AG04449 (cell line): ENCODE measurements at regions not wholly inside any gene's neighbourhood (a gene's known extent, or its start where the extent isn't known, plus 50 kb on each side); places are given as distances from the start of the nearest gene placed in this dataset.

Experiments used
- CTCF ChIA-PET: fragments of 350-600 bp; formaldehyde crosslinking; extraction: SDS; loops from one replicate; lab custom pipeline; 2021; ENCODE audit warnings: antibody characterized with exemption; lab: Yijun Ruan, JAX
- POLR2A ChIA-PET: fragments of 400-600, 350-600 bp; formaldehyde crosslinking; extraction: SDS; loops from one replicate; lab custom pipeline; 2020; ENCODE audit warnings: antibody characterized with exemption, inconsistent platforms; lab: Yijun Ruan, JAX
- DNase-seq: peaks from one replicate; pipeline ENCODE4 v3.0.0-alpha.2; 2010; ENCODE audit warnings: low read depth, low spot score
- H3K4me3 ChIP-seq: 2 replicates; pipeline ENCODE4 v1.5.1; 2011; ENCODE audit warnings: low read depth, mild to moderate bottlenecking, control low read depth, low read length
- CTCF ChIP-seq: IDR thresholded peaks from one replicate; pipeline ENCODE4 v1.5.1; 2011; ENCODE audit warnings: mild to moderate bottlenecking, moderate library complexity, low read length, control low read depth, inconsistent platforms; ENCODE audit not compliant: insufficient read depth; ENCODE audit errors: missing control alignments

DNA sequence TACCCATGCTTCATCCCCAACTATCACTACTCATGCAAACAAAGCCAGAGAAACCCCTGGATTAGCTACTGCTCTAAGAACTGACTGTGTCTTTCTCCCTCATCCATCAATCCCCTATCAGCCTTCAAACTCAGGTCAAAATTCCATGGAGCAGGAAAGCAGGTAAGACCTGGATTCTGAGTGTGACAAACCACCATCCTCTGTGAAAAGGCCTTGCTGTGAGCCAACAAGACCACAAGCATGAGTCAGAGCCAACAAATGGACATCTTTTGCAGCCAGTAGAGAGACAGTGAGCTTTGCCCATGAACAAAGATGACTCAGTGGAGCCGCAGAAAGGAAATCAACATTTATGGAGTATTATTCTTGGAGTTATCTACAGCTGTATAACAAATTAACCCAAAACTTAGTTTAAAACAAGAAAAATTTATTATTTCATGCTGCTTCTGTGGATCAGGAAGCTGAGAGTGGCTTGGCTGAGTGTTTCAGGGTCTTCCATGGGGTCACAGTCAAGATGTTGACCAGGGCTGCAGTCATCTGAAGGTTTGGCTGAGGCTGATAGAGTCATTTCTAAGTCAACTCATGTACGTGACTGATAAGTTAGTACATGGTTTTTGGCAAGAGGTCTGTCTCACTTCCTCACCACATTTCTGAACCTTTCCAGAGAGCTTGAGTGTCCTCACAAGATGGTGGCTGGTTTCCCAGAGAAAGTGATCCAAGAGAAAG, 61.1 kb downstream of the PITPNM2 start:
- DNase-seq = peak; percentile 87
- TF ChIP-seq CTCF = no peak
- H3K4me3 ChIP-seq = no peak overlapping the region
- POLR2A ChIA-PET = interaction anchor here (0.6 to 1.4 kb wide), 5 partner anchors 25 to 1107 kb away, joined by 3 to 8 read pairs (median 3); partner anchors contain the start of genes MPHOSPH9 and MTRFR
- CTCF ChIA-PET = interaction anchor here (0.9 to 1.5 kb wide), 3 partner anchors 15 to 48 kb away, joined by 3 to 4 read pairs (median 3); no protein-coding TSS in a partner anchor

DNA sequence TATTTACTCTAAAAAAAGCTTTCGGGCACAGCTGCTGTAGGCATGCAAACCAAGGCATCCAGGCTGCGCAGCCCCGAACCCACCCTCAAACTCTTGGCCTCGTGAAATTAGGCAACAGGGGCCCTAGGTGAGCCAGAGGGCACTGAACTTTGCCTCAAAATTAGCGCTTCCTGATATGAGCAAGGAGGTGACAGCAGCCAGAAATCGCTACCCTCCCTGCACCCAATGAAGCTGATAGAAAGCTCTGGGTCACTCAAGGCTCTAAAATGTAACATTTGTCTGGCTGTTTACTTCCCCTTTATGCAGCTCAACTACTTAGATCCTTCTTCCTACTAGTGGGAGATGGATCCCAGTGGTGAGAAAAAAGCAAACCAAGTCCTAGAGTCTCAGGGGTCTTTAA, 61.8 kb downstream of the PITPNM2 start:
- TF ChIP-seq CTCF = no peak
- POLR2A ChIA-PET = interaction anchor here (1.0 to 1.4 kb wide), 4 partner anchors 26 to 143 kb away, joined by 3 to 8 read pairs (median 4); partner anchors contain the start of genes MPHOSPH9 and MTRFR
- CTCF ChIA-PET = interaction anchor here (0.9 to 1.5 kb wide), 2 partner anchors 46 to 47 kb away, joined by 3 to 4 read pairs; no protein-coding TSS in a partner anchor
- H3K4me3 ChIP-seq = no peak overlapping the region
- no peak for DNase-seq

DNA sequence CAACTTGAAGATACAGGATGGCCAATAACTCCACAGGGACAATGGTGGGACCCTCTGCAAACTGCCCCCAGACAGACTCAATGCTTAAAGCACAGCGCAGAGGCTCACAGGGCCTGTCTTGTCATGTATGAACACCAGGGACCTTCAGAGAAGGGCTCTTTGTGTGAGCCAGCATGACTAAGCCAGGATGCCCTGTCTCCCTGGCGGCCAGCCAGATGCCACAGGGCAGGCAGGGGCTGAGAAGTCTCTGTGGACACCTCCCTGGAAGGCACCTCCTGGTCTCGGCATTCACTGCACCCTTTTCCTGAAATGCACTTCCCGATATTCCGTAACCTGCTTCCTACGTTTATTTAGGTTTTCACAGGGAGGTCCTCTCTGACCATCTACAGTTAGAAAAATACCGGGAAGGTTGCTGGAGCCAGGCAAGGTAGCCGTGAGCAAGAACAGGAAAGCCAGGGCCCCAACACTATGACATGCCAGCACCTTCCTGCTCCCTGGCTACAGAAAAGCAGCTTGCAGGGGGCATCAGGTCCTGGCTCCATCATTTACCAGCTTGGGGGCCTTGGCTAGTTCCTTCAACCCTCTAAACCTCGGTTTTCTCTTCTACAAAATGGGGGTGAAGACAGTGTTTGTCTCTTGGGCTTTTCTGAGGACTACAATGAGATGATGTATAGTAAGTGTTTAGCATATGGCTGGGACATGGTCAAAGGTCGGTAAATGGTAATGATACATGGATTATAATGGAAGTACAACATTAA, 65.0 kb downstream of the PITPNM2 start:
- ChIA-PET POLR2A (no interaction called here), CTCF (no interaction called here)
- DNase-seq = no peak
- no peak for TF ChIP-seq CTCF
- H3K4me3 ChIP-seq = no peak overlapping the region

GRCh38 chr12:123085066-123085465, 65.8 kb downstream of the PITPNM2 start:
- no peak for DNase-seq
- POLR2A ChIA-PET = no interaction called here
- CTCF ChIA-PET = interaction anchor here (1.0 kb wide), 1 partner anchor 10 kb away, joined by 3 read pairs; no protein-coding TSS in a partner anchor
- no peak overlapping the region for H3K4me3 ChIP-seq
- TF ChIP-seq CTCF = no peak

DNA sequence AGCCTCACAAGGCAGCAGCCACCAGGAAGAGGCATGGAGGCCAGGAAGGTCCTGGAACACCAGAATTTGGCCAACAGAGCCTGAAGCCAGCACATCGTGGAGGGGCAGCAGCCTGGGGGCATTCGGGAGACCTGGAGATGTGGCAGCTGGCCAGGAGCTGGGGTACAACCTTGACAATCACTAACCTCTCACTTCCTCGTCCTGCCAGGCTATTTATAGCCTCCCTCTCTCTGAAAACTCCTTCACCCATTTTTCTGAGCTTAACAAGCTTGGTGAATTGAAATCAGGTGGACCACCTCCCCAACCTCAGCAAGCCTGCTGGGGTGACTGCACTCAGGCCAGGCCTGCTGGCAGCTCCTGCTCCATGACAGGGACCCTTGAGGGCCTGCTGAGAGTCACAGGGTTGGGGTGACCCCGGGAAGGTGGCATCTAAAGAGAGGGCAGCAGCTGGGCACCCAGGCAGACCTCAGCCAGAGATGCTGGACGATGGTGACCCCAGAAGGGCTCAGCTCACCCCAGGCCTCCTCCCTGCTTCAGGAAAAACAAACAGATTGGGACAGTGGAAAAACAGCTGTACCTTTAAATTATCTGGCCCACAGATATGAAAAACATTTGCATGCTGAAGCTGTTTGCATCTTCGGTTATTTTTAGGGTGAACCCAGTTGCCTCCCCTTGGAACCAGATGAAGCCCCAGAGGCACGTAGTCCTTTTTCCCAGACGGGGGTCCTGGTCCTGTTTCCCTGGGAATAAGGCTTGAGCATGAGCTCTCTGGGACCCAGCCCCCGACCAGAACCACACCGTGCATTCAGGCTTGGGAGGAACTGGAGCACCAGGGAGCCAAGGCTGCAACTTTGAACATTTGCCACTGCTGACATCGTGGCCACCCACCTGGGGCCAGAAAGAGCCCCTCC, 67.0 kb downstream of the PITPNM2 start:
- ChIA-PET CTCF (interaction anchor here (1.0 kb wide), 1 partner anchor 11 kb away, joined by 3 read pairs; no protein-coding TSS in a partner anchor), POLR2A (interaction anchor here (0.6 kb wide), 2 partner anchors 22 to 149 kb away, joined by 3 read pairs; partner anchors contain the start of genes MPHOSPH9 and MTRFR)
- no peak overlapping the region for H3K4me3 ChIP-seq
- DNase-seq = no peak
- TF ChIP-seq CTCF = no peak
